Natural killer cell (primary cell): ENCODE measurements at regions not wholly inside any gene's neighbourhood (a gene's known extent, or its start where the extent isn't known, plus 50 kb on each side); places are given as distances from the start of the nearest gene placed in this dataset.

Experiments
- ATAC-seq, 3 donors: fragments of 150-1000 bp in 2 of 3; fragments of 200-7000 bp in 1 of 3; cut with Tn5 transposase; 1 replicate in 1 of 3; 2 replicates in 2 of 3; pipeline ENCODE4 v1.10.0; 2021; ENCODE audit warnings: mild to moderate bottlenecking in 2 of 3, moderate library complexity in 2 of 3
- DNase-seq, 2 donors: peaks; one replicate each; pipeline versions ENCODE4 v3.0.0 to v3.0.0-alpha.2; 2013 to 2021; ENCODE audit warnings: mixed read lengths in 1 of 2
- H3K27ac ChIP-seq: one replicate; pipeline ENCODE4 v1.5.1; 2013; ENCODE audit warnings: mild to moderate bottlenecking, low read length
- H3K27me3 ChIP-seq: one replicate; pipeline ENCODE4 v1.6.1; 2013; ENCODE audit warnings: low read length; ENCODE audit not compliant: control insufficient read depth, insufficient read depth
- H3K36me3 ChIP-seq: one replicate; pipeline ENCODE4 v1.6.1; 2013; ENCODE audit warnings: low read length; ENCODE audit not compliant: control insufficient read depth, insufficient read depth
- H3K4me1 ChIP-seq: one replicate; pipeline ENCODE4 v1.6.1; 2013; ENCODE audit warnings: low read length; ENCODE audit not compliant: control insufficient read depth, insufficient read depth
- H3K4me3 ChIP-seq: one replicate; pipeline ENCODE4 v1.5.1; 2013; ENCODE audit warnings: low read length
- H3K9me3 ChIP-seq: one replicate; pipeline ENCODE4 v1.6.1; 2013; ENCODE audit warnings: low read length; ENCODE audit not compliant: control insufficient read depth, insufficient read depth
- H3K27ac Mint-ChIP-seq, 2 donors: one replicate each; pipeline ENCODE4 v1.8.0; 2022; ENCODE audit warnings: mild to moderate bottlenecking in 2 of 2, mixed read lengths in 2 of 2, moderate library complexity in 1 of 2
- H3K27me3 Mint-ChIP-seq, 2 donors: one replicate each; pipeline ENCODE4 v1.8.0; 2022; ENCODE audit warnings: low read depth in 2 of 2, mixed read lengths in 2 of 2
- H3K36me3 Mint-ChIP-seq: one replicate; pipeline ENCODE4 v1.8.0; 2022; ENCODE audit warnings: mixed read lengths
- H3K4me1 Mint-ChIP-seq, 2 donors: one replicate each; pipeline ENCODE4 v1.8.0; 2022; ENCODE audit warnings: mixed read lengths in 2 of 2
- H3K4me3 Mint-ChIP-seq: one replicate; pipeline ENCODE4 v1.8.0; 2022; ENCODE audit warnings: mild to moderate bottlenecking, moderate library complexity, mixed read lengths
- H3K9me3 Mint-ChIP-seq, 2 donors: one replicate each; pipeline ENCODE4 v1.8.0; 2022; ENCODE audit warnings: mixed read lengths in 2 of 2
- CTCF ChIP-seq: fragments of 200-600 bp; IDR thresholded peaks from one replicate; pipeline ENCODE4 v1.8.0; 2022; ENCODE audit warnings: antibody characterized with exemption
- WGBS: methylation state at CpG from one replicate; pipeline ENCODE4 v1.1.7; 2013; ENCODE audit warnings: missing lambda C conversion rate; ENCODE audit not compliant: insufficient coverage; 5-methylcytosine and 5-hydroxymethylcytosine counted together
- intact Hi-C: fragments of 100-400 bp; cut with micrococcal nuclease; formaldehyde crosslinking; loops from one replicate; pipeline ENCODE4 v1.14.2; 2022

GRCh38 chr2:238594796-238595749, 168.3 kb downstream of the ASB1 start:
- H3K9me3 Mint-ChIP-seq, result no peaks in the 10 kb centered on the region
- DNase-seq (no peak), ATAC-seq (peak in 1 of 3 donors; percentile 37)
- TF ChIP-seq CTCF, result no peak
- Histone ChIP-seq H3K9me3 (no peaks in the 10 kb centered on the region), H3K4me3 (no peak overlapping the region), H3K27me3 (no peaks in the 10 kb centered on the region), H3K4me1 (peaks cover 30% of the 10 kb centered on the region), H3K36me3 (no peaks in the 10 kb centered on the region), H3K27ac (no peak overlapping the region)
- intact Hi-C loops, result no loop called here
- no peak overlapping the region for H3K4me3 Mint-ChIP-seq
- peaks cover 6 to 16% of the 10 kb centered on the region in 2 donors for H3K27me3 Mint-ChIP-seq
- H3K4me1 Mint-ChIP-seq, result peaks cover 0 to 35% of the 10 kb centered on the region in 2 donors
- H3K27ac Mint-ChIP-seq, result peak overlapping the region in 1 of 2 donors; percentile 89
- 84% methylated on average over 12 of the region's 13 CpGs for WGBS
- H3K36me3 Mint-ChIP-seq, result no peaks in the 10 kb centered on the region

GRCh38 chr2:238595750-238596570, 169.2 kb downstream of the ASB1 start:
- Mint-ChIP-seq H3K36me3 (no peaks in the 10 kb centered on the region), H3K4me3 (no peak overlapping the region), H3K27me3 (peaks cover 6 to 16% of the 10 kb centered on the region in 2 donors), H3K4me1 (peaks cover 0 to 35% of the 10 kb centered on the region in 2 donors), H3K27ac (peak overlapping the region in 1 of 2 donors; percentile 89), H3K9me3 (no peaks in the 10 kb centered on the region)
- Histone ChIP-seq H3K9me3 (no peaks in the 10 kb centered on the region), H3K27me3 (no peaks in the 10 kb centered on the region), H3K4me1 (peaks cover 30% of the 10 kb centered on the region), H3K36me3 (no peaks in the 10 kb centered on the region), H3K4me3 (no peak overlapping the region), H3K27ac (no peak overlapping the region)
- peak in 2 of 3 donors; percentile 24 to 70 for ATAC-seq
- DNase-seq, result no peak
- 86% methylated on average over 20 of the region's 20 CpGs for WGBS
- intact Hi-C loops, result no loop called here
- no peak for TF ChIP-seq CTCF

GRCh38 chr2:238596571-238597551, 170.1 kb downstream of the ASB1 start:
- intact Hi-C loops, result no loop called here
- H3K9me3 ChIP-seq, result no peaks in the 10 kb centered on the region

More at GRCh38 chr2:238596571-238597551, 170.1 kb downstream of the ASB1 start:
- no peak overlapping the region for H3K27ac ChIP-seq
- Mint-ChIP-seq H3K4me3 (no peak overlapping the region), H3K36me3 (no peaks in the 10 kb centered on the region), H3K27ac (peak overlapping the region in 1 of 2 donors; percentile 64), H3K9me3 (no peaks in the 10 kb centered on the region), H3K4me1 (peaks cover 0 to 35% of the 10 kb centered on the region in 2 donors), H3K27me3 (peaks cover 6 to 18% of the 10 kb centered on the region in 2 donors)
- H3K27me3 ChIP-seq, result no peaks in the 10 kb centered on the region
- H3K36me3 ChIP-seq, result no peaks in the 10 kb centered on the region
- no peak overlapping the region for H3K4me3 ChIP-seq
- DNase-seq (no peak), ATAC-seq (no peak)
- 71% methylated on average over 23 of the region's 24 CpGs for WGBS
- TF ChIP-seq CTCF, result no peak
- peaks cover 30% of the 10 kb centered on the region for H3K4me1 ChIP-seq
